A549 (cell line): ENCODE measurements at regions not wholly inside any gene's neighbourhood (a gene's known extent, or its start where the extent isn't known, plus 50 kb on each side); places are given as distances from the start of the nearest gene placed in this dataset.

Source experiments
- BHLHE40 ChIP-seq: IDR thresholded peaks from 2 replicates; pipeline ENCODE4 v1.6.1; 2012; ENCODE audit warnings: low read depth, low read length, inconsistent platforms
- EP300 ChIP-seq, 2 experiments: fragments of >200 bp; sonication (Bioruptor Twin); formaldehyde crosslinking; IDR thresholded peaks; 2 replicates in 1 of 2; 3 replicates in 1 of 2; pipeline ENCODE4 v1.6.1; 2016 to 2017
- FOSB ChIP-seq: fragments of 250-450 bp; sonication (Bioruptor Pico); IDR thresholded peaks from 2 replicates; pipeline ENCODE4 v1.5.0; 2020; ENCODE audit warnings: mild to moderate bottlenecking, moderate library complexity
- HOXA7 ChIP-seq: fragments of 250-450 bp; sonication (Bioruptor Pico); IDR thresholded peaks from 2 replicates; pipeline ENCODE4 v1.5.0; 2020; ENCODE audit warnings: mild to moderate bottlenecking, moderate library complexity
- KDM5A ChIP-seq: fragments of 200-600 bp; sonication (generic); IDR thresholded peaks from 2 replicates; pipeline ENCODE4 v1.6.1; 2016; ENCODE audit warnings: antibody characterized with exemption, mild to moderate bottlenecking
- MAFK ChIP-seq: fragments of 450-650 bp; IDR thresholded peaks from 2 replicates; pipeline ENCODE4 v1.6.1; 2014; ENCODE audit not compliant: partially characterized antibody
- POLR2A ChIP-seq: IDR thresholded peaks from 2 replicates; pipeline ENCODE4 v1.6.1; 2012; ENCODE audit warnings: mild to moderate bottlenecking, low read length
- TFCP2L1 ChIP-seq: fragments of 250-450 bp; sonication (Bioruptor Pico); IDR thresholded peaks from 2 replicates; pipeline ENCODE4 v1.5.0; 2021; ENCODE audit warnings: mild to moderate bottlenecking
- ZSCAN20 ChIP-seq: fragments of 250-450 bp; sonication (Bioruptor Pico); IDR thresholded peaks from 2 replicates; pipeline ENCODE4 v1.8.0; 2022; ENCODE audit warnings: mild to moderate bottlenecking, moderate library complexity
- TF ChIP-seq, protein P1 (sequence below): fragments of >200 bp; sonication (Bioruptor Twin); formaldehyde crosslinking; IDR thresholded peaks from 3 replicates; pipeline ENCODE4 v1.5.1; 2016
- TF ChIP-seq, protein P2 (sequence below): IDR thresholded peaks from 2 replicates; pipeline ENCODE4 v1.6.1; 2012

DNA sequence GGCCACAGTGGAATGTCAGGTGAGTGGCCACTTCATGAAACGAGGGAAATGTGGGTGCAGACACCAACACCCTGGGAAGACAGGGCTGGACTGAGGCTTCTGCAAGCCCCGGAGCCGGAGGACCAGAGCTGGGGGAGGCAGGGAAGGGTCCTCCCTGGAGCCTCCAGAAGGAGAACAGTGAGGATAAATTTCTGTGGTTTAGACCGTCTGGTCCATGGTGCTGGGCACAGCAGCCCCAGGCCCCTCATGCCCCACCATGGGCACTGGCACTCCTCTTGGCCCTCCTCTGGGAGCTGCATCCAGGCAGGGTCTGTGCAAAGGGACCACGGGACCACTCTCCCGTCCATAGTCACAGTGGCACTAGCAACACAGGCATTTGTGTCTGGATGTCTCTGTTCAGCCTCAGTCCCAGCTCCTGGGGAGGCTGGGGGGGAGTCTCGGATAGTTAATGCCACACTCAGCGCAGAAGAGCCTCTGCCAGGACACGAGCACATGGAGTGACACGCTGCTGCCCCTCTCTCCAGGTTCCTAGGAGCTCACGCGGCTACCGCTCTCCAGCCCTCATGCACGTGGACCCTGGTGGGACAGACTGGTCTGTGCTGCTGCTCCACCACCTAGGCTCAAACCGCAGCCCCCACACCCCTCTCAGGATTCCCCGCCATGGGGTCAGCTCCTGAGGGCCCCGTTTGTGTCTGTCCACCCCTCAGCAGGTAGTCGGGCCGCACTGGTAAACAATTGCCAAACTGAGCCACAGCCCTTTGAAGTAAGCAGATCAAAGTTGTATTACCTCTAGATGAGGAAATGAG lies 305.9 kb upstream of the SALL3 start:
- TF ChIP-seq BHLHE40 (no peak), FOSB (CRISPR knock-in tag) (no peak), ZSCAN20 (CRISPR knock-in tag) (no peak), KDM5A (no peak), TFCP2L1 (no peak), POLR2A (no peak), EP300 (IDR thresholded peaks at IDR 0.05) (no peak), HOXA7 (CRISPR knock-in tag) (no peak), MAFK (no peak)
- TF ChIP-seq, protein P1, sequence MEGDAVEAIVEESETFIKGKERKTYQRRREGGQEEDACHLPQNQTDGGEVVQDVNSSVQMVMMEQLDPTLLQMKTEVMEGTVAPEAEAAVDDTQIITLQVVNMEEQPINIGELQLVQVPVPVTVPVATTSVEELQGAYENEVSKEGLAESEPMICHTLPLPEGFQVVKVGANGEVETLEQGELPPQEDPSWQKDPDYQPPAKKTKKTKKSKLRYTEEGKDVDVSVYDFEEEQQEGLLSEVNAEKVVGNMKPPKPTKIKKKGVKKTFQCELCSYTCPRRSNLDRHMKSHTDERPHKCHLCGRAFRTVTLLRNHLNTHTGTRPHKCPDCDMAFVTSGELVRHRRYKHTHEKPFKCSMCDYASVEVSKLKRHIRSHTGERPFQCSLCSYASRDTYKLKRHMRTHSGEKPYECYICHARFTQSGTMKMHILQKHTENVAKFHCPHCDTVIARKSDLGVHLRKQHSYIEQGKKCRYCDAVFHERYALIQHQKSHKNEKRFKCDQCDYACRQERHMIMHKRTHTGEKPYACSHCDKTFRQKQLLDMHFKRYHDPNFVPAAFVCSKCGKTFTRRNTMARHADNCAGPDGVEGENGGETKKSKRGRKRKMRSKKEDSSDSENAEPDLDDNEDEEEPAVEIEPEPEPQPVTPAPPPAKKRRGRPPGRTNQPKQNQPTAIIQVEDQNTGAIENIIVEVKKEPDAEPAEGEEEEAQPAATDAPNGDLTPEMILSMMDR = no peak
- TF ChIP-seq, protein P2, sequence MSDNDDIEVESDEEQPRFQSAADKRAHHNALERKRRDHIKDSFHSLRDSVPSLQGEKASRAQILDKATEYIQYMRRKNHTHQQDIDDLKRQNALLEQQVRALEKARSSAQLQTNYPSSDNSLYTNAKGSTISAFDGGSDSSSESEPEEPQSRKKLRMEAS = no peak
